ENCODE measurements at regions not wholly inside any gene's neighbourhood (a gene's known extent, or its start where the extent isn't known, plus 50 kb on each side); places are given as distances from the start of the nearest gene placed in this dataset.

DNA sequence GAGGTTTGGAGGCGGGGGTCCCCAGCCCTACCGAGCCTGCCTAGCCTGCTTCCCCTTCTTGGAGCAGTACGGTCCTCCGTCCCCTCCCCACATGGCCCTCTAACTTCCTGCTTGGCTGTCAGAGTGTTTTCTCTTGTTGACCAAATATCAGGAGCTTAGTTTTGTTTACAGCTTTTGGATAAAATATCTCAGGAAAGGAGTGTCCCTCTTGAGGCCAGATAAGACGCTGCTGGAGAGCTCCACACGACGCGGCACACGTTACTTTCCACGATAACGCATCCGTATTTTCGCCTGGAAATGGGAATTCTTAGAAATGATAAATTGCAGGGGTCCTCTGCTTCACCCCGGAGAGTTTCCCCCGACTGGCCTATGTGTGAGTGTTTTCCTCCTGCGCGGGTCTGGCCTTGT lies 182.9 kb downstream of the MAF start:
- DNase-seq (no peak), ATAC-seq (no peak)
- intact Hi-C loops (cut with DNase I, micrococcal nuclease), result no loop called here

DNA sequence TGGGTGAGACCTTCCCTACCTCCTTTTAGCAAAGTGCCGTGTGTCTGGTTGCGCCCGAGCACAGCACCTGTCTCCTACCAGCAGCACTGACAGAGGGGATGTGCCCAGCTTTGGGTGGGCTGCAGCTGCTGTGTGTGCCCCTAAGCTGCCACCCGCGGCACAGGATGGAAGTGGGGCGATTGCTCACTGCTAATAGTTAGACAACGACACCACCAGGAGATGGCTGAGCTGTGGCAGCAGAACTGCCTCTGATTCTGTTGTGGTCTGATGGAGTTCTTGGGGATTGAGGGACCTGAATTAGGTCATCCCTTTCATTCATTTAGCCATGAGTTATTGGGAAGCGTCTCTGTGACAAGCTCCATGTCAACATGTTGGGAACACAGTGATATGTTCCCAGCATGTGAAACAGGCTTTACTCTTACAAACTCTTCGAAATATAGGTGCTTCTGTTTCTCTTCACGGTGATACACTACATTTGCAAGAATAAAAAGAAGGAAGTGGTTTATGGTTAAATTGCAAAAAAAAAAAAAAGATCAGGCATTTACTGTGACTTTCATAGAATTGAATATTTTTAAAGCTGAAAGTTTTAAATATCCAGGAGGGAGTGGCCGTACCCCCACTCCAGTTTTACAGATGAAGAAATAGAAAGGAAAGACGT lies 184.4 kb downstream of the MAF start:
- intact Hi-C loops (cut with DNase I, micrococcal nuclease), result no loop called here
- no peak for DNase-seq
- no peak for ATAC-seq

DNA sequence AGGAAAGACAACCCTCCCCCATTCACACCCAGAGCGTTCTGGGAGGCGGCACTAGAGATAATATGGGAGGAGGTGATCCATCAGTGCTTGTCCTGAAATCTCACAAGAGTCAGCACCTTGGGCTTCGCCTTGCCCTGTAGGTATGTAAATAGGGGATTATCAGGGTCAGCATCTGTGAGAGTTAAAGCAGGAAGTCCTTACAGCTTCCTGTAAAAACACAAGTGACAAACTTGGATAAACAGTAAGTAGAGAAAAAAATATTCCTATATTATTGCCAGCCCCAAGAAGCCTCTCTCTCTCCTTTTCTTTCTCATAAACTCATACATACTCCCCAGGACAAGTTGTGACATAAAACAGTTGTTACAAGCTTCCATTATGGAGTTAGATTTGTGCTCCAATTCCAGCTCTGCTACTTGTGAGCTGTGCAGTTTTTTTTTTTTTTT lies 187.7 kb downstream of the MAF start:
- no peak for DNase-seq
- ATAC-seq, result no peak
- intact Hi-C loops (cut with DNase I, micrococcal nuclease), result no loop called here

DNA sequence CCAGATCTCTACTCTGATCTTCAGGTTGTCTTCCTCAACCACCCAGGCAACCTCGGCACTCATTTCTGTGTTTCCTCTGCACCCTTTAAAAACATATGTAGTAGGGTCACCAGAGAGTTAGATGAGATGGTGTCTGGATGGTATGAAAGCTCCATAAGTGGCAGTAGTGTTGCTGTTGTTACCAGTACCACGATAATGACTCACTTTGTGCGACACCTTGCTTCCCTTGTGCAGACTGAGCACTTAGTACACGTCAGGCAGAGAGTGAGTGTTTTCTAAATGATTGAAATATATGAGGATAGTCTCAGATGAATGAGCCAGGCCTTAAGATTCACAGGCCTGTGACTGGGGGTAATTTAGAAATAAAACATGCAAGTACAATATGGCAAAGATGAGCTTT lies 188.7 kb downstream of the MAF start:
- DNase-seq (no peak), ATAC-seq (no peak)
- intact Hi-C loops (cut with DNase I, micrococcal nuclease), result no loop called here

DNA sequence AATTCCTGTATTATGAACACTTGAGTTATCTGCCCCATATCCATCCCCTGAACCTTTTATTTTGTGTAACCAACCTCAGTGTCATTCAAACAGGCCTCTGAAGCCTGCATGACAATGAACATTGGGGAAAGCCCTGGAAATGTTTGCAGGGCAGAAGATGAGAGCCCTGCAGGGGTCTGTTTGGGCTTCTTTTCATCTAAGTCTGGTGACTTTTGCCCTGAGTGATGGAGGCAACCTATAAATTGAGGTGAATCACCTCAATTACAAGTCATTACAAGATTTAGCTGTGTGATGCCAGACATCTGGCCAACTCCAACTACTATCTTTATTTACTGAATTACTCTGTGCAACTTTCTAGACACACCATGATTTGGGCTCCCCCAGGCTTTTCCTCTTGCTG lies 189.2 kb downstream of the MAF start:
- DNase-seq (no peak), ATAC-seq (no peak)
- intact Hi-C loops (cut with DNase I, micrococcal nuclease), result no loop called here

DNA sequence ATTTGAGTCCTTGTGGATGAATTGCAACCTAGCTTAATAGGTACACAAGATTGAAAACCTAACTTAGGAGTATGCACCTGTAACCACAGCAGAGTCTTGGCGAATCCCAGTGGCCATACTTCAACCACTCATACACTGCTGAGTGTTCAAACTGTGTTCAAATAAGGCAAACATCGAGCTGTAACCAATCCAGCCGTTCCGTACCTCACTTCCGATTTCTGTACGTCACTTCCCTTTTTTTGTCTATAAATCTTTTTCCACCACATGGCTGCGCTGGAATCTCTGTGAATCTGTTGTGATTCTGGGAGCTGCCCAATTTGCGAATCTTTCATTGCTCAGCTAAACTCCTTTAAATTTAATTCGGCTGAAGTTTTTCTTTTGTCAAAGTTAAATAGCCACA lies 190.6 kb downstream of the MAF start:
- intact Hi-C loops (cut with DNase I, micrococcal nuclease), result no loop called here
- no peak for ATAC-seq
- DNase-seq, result no peak

DNA sequence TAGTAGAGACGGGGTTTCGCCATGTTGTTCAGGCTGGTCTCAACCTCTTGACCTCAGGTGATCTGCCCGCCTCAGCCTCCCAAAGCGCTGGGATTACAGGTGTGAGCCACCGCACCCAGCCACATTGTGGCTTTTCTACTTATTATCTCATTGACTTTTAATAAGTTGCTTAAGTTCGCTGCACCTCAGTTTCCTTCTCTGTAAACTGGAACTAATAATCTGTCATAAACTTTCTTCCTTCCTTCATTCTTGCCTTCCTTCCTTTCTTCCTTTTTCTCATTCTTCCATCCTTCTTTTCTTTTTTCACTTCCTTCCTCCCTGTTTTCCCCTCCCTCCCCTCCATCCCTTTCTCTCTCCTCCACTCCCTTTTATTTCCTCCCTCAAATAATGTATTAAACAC lies 192.2 kb downstream of the MAF start:
- DNase-seq (no peak), ATAC-seq (no peak)
- intact Hi-C loops (cut with DNase I, micrococcal nuclease), result no loop called here

DNA sequence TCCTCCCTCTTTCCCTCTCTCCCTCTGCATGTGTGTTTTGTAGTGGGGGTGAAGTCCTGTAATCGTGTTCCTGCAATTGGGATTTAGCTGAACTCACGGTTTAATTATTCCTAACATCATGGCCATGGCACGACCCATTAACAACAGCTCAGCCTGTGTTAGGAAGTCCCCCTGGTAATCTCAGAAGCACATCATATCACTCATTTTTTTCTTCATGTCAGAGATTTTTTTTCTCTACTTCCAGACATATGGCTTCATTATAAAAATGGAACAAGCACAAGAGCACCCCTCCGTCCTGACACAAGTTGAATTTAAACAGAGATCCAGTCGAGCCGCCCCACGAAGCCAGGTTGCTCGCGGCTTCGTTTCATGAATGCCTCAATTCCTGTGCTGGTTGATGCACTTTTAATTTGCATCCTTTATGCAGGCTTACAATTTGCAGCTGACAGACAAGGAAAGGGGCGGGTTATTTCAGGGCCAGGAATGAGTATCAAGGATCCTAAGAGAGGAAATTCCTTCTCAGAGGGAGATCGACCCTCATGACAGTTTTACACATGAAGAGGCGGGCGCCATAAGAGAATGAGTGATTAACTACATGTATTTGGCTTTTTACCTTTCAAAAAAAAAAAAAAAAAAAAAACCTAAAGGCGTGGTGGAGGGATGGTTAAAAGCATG lies 192.9 kb downstream of the MAF start:
- intact Hi-C loops (cut with DNase I, micrococcal nuclease), result no loop called here
- DNase-seq (no peak), ATAC-seq (no peak)

DNA sequence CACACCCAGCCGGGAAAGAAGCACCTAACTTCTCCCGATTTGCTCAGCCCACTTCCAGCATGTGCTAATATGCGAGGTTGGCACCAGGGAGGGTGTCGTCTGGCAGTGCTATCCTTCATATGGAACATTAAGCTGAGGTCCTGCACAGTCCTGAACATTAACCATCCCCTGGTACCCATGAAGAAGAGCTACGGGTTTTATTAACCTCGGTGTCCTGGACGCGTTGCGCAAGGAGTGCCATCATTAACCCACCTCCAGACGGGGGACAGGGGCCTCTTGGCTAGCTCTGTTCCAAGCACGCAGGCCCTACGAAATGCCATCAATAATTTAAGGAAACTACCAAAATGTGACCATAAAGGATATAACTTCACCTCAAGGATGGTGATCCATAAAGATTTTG lies 193.5 kb downstream of the MAF start:
- intact Hi-C loops (cut with DNase I, micrococcal nuclease), result no loop called here
- no peak for ATAC-seq
- no peak for DNase-seq

DNA sequence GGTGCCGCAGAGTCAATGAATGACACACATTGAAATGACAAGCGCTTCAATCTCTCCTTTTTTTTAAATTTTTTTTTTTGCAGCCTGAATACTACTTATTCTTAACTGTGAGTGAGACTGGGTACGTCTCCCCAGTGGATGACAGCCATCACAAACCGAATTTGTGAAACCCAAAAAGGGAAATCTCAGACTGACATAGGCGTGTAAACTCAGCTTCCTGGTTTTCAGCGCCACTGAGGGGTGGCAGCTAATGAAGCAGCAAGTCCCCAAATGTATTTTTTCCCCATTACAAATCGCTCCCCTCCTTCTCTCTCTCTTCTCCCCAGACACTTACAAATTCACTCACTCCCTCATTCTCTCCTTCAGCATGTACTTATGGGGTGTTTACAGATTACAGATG lies 196.0 kb downstream of the MAF start:
- intact Hi-C loops (cut with DNase I, micrococcal nuclease), result no loop called here
- DNase-seq (no peak), ATAC-seq (no peak)

DNA sequence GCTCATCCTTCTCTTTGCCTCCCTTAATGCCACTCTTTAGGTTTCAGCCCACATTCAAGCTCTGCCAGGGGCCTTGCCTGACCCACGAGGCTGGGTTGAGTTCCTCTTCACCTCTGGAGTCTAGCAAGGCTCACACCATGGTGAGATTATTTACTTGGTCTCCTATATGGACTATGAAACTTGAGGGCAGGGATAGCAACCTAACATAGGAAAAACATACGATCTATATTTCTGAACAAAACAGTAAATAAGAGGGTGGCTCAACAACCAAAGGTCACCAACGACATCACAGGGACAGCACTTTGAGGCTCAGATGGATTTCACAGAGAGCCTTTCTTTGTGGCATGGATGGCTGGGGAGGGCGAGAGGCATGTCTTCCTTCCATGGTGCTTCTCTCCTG lies 197.0 kb downstream of the MAF start:
- intact Hi-C loops (cut with DNase I, micrococcal nuclease), result no loop called here
- DNase-seq, result no peak
- ATAC-seq, result no peak

DNA sequence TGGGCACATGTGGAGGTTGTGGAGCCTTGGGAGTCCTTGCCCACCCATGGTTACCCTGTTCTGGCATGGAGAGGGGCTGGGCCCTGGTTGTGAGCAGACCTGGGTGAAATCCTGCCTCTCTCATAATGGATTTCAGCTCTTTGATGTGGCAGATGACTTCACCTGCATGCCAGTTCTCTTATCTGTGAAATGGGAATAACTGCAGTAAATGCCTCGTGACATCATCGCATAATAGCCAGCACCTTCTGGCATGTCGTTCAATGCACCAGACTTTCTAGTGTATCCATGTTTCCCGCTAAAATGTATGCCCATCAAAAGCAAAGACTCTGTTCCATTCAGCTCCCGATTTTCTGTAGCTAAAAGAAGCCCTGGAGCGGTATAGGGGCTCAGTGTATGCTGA lies 197.6 kb downstream of the MAF start:
- ATAC-seq, result peak; percentile 20
- no peak for DNase-seq
- intact Hi-C loops (cut with DNase I, micrococcal nuclease), result no loop called here

DNA sequence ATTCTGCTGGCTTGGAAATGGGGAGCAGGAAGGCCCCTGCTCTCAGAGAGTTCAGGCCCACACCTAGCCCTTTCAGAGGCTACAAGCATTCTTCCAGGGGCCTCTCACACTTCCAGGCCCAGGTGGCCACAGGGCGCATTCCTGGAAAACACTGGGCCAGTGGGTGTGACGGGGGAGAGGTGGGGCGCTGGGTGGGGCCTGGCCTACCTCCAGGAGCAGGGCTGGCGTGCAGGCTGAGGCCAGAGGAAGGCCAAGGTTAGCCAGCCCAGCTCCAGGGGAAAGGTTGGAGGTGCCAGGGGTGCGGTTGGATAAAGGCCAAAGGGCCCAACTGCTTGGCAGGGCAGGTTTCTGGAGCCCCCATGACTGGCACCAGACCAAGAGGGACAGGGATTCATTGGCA lies 198.2 kb downstream of the MAF start:
- DNase-seq, result peak; percentile 86 to 87
- intact Hi-C loops (cut with DNase I, micrococcal nuclease), result no loop called here
- ATAC-seq, result peak; percentile 93

DNA sequence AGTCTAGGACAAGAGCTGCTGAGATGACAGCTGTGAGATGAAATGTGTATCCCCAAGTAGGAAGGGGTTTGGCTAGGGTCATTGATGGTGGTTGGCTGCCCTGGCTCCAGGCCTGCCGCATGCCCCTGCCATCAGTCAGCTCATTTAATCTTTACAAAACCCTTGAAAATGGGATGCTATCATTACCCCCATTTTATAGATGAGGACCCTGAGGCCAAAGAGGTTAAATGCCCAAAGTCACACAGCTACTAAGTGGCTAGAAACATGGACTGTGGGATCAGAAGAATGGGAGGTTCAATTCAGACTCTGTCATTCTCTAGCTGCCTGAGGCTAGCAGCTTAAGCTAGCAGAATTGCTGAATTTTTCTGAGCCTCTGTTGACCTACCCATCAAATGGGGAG lies 198.8 kb downstream of the MAF start:
- intact Hi-C loops (cut with DNase I, micrococcal nuclease), result no loop called here
- DNase-seq (no peak), ATAC-seq (no peak)

DNA sequence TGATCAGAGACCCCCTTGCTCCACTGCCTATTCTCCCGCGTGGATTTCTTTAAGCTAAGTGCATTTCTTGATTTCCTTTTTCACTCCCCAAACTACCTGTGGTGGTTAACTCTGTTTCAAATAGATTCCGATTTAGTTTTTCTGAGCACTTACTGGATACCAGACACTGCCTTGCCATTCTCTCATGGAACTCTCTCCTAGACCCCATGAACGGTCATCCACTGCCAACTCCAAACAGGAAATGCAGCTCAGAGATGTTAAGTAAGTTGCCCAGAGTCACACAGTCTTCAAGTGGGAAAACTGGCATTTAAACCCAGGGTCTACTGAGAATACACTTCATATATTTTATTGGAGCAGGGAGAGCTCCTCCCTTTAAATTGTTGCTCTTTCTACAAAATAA lies 199.4 kb downstream of the MAF start:
- DNase-seq (no peak), ATAC-seq (no peak)
- intact Hi-C loops (cut with DNase I, micrococcal nuclease), result no loop called here

DNA sequence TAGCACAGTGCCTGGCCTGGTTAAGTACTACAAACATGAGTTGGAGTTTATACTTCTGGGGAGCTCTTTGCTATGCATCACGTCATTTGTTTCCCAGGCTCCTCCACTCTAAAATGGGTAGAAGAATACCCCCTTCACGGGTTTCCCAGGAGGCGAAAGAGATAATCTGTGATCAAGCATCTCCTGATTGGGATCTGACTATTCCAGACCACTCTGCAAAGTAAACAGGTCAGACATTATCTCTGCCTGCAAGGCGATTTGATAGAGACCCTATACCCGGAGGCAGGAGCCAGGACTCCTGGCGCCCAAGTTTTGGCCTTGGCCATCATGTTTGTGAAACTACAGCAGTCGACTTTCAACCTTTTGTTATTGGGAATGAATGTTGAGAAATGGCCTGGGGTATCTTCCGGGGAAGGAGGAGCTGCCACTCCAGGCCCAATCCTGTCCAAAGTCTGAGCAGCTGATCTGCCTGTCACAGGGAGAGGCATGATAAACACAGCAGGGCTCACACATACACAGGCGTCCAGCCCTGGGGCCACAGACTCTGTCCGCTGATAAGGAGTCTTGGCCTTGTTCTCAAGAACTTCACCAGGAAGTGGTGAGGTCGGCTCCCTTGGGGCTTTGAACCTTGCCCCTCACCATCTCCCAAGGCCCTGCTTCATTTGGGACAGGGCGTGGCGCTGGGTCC lies 199.9 kb downstream of the MAF start:
- peak; percentile 81 for ATAC-seq
- intact Hi-C loops (cut with DNase I, micrococcal nuclease), result no loop called here
- DNase-seq, result peak; percentile 50 to 76

DNA sequence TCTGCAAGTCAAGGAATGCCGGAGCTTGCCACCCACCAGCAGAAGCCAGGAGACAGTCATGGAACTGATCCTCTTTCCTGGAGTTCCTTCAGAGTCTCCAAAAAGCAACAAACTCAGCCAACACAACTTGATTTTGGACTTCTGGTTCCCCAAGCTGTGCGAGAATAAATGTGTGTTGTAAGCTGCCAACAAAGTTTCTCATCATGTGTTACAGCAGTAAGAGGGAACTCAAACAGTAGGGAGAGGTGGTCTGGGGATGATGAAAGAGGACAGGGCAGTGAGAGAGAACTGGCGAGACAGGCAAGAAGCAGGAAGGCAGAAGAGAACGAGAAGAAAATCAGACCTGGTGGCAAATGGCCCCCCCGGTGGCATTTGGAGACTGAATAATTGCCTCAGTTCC lies 204.9 kb downstream of the MAF start:
- DNase-seq, result no peak
- no peak for ATAC-seq
- intact Hi-C loops (cut with DNase I, micrococcal nuclease), result no loop called here

DNA sequence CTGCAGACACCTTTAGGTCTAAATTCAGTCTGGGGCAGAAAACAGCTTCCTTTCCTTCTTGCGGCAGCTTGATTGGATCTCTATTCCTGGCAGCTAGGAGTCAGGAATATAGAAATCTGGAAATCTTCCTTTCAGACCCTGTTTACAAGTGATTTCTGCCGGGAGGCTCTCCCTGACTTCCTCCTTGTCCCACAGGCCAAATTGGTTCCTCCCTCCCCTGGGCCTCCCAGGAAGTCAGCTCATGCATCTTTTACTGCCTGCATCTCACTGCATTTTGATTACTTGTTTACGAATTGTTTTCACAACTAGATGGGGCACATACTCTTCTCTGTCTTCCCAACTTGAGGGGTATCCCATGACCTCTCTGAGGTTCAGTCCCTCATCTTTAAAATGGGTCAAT lies 206.3 kb downstream of the MAF start:
- no peak for ATAC-seq
- intact Hi-C loops (cut with DNase I, micrococcal nuclease), result no loop called here
- DNase-seq, result no peak

DNA sequence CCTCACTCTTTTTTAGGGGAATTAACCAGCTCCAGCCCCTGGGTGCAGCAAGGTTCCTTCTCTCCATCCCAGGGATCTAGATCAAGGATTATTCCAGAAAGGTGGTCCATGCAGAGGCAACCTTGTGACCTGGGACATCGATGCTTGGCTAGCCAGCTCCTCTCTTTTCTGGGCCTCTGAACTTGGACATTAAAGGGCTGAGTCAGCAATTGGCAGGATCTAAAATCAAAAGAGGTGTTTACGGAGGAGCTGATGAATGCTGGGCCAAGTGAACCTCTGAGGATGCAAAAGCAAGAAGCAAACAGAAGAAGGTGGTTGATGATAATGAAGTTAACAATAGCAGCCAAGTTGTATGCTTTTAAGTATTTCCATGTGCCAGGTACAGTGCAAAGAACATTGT lies 207.0 kb downstream of the MAF start:
- intact Hi-C loops (cut with DNase I, micrococcal nuclease), result no loop called here
- DNase-seq (no peak), ATAC-seq (no peak)

DNA sequence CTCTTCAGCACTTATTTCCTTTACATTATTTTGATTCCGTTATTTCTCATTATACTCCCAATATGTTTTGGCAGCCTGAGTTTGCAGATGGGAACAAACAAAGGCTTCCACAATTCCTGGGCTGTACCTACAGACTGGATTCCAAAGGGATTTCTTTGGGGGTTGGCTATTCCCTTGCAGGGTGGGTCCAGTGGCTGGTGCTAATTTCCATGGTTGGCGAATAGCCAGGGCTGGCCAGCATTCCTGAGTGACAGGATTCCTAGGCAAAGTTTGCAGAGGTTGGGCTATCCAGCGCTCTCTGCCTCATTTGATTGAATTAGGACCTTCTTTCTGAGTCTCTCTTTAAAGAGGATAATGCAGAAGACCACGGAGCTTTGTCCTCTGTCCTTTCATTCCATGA lies 207.4 kb downstream of the MAF start:
- no peak for DNase-seq
- no peak for ATAC-seq
- intact Hi-C loops (cut with DNase I, micrococcal nuclease), result no loop called here

DNA sequence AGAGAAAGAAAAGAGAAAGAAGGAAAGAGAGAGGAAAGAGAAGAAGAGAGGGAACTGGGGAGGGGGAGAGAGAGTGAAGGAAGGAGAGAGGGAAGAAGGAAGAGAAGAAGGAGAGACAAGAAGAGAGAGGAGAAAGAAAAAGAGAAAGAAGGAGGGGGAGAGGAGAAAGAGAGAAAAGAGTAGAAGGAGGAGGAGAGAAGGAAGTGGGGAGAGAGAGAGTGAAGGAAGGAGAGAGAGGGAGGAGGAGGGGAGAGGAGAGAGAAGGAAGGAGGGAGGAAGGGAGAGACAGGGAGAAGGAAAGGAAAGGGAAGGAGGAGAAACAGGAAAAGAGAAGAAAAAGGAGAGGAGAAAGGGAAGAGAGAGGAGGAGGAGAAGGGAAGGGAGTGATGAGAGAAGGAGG lies 208.5 kb downstream of the MAF start:
- intact Hi-C loops (cut with DNase I, micrococcal nuclease), result no loop called here
- ATAC-seq (no peak), DNase-seq (no peak)

Measured in left colon (tissue), 2 donors.